Liver (tissue), 8 donors: ENCODE measurements at regions not wholly inside any gene's neighbourhood (a gene's known extent, or its start where the extent isn't known, plus 50 kb on each side); places are given as distances from the start of the nearest gene placed in this dataset.

Source experiments
- DNase-seq: peaks from one replicate; pipeline ENCODE4 v3.0.0-alpha.2; 2017; ENCODE audit warnings: low spot score
- H3K27ac ChIP-seq, 2 donors: one replicate each; pipeline ENCODE4 v1.7.0; 2013; ENCODE audit warnings: inconsistent platforms in 2 of 2, low read length in 2 of 2, control low read depth in 1 of 2, low read depth in 1 of 2, mild to moderate bottlenecking in 1 of 2
- H3K27me3 ChIP-seq, 4 donors: one replicate each; pipeline versions ENCODE4 v1.6.1 to v1.7.0; 2013; ENCODE audit warnings: low read length in 3 of 4, inconsistent platforms in 1 of 4, mild to moderate bottlenecking in 1 of 4, moderate library complexity in 1 of 4; ENCODE audit not compliant: control insufficient read depth in 4 of 4, insufficient read depth in 4 of 4
- H3K36me3 ChIP-seq, 4 donors: one replicate each; pipeline versions ENCODE4 v1.6.1 to v1.7.0; 2013; ENCODE audit warnings: low read length in 3 of 4, mild to moderate bottlenecking in 3 of 4, low read depth in 1 of 4, moderate library complexity in 1 of 4; ENCODE audit not compliant: control insufficient read depth in 4 of 4, insufficient read depth in 3 of 4
- H3K4me1 ChIP-seq, 4 donors: one replicate each; pipeline versions ENCODE4 v1.6.1 to v1.7.0; 2013; ENCODE audit warnings: low read length in 3 of 4, mild to moderate bottlenecking in 3 of 4, moderate library complexity in 1 of 4; ENCODE audit not compliant: control insufficient read depth in 4 of 4, insufficient read depth in 4 of 4
- H3K4me3 ChIP-seq, 3 donors: one replicate each; pipeline versions ENCODE4 v1.6.1 to v1.7.0; 2013; ENCODE audit warnings: low read length in 3 of 3, control low read depth in 1 of 3, low read depth in 1 of 3, mild to moderate bottlenecking in 1 of 3
- H3K9ac ChIP-seq, 2 donors: one replicate each; pipeline ENCODE4 v1.7.0; 2013; ENCODE audit warnings: low read length in 2 of 2, mild to moderate bottlenecking in 2 of 2, moderate library complexity in 2 of 2, control low read depth in 1 of 2, low read depth in 1 of 2
- H3K9me3 ChIP-seq, 4 donors: one replicate each; pipeline versions ENCODE4 v1.6.1 to v1.7.0; 2013; ENCODE audit warnings: low read length in 3 of 4; ENCODE audit not compliant: control insufficient read depth in 4 of 4
- CTCF ChIP-seq: fragments of 150-350 bp; IDR thresholded peaks from 2 replicates; pipeline ENCODE4 v1.5.1; 2017; ENCODE audit warnings: improper control_type of control experiment, low read depth, low read length; ENCODE audit not compliant: missing input control
- EGR1 ChIP-seq, 2 donors: IDR thresholded peaks; 2 replicates each; pipeline ENCODE4 v1.6.1; 2016 to 2018; ENCODE audit warnings: antibody characterized with exemption in 2 of 2, low read depth in 2 of 2
- FOXA1 ChIP-seq: IDR thresholded peaks from 2 replicates; pipeline ENCODE4 v1.6.1; 2016; ENCODE audit warnings: antibody characterized with exemption
- FOXA2 ChIP-seq: IDR thresholded peaks from 2 replicates; pipeline ENCODE4 v1.6.1; 2016; ENCODE audit warnings: antibody characterized with exemption
- GABPA ChIP-seq, 2 donors: IDR thresholded peaks in 1 of 2; conservative IDR thresholded peaks in 1 of 2; 2 replicates each; pipeline ENCODE4 v1.6.1; 2016; ENCODE audit warnings: antibody characterized with exemption in 2 of 2, mild to moderate bottlenecking in 1 of 2, moderate library complexity in 1 of 2
- HNF4A ChIP-seq, 2 donors: conservative IDR thresholded peaks; 2 replicates each; pipeline ENCODE4 v1.6.1; 2016; ENCODE audit warnings: antibody characterized with exemption in 2 of 2, mild to moderate bottlenecking in 2 of 2
- HNF4G ChIP-seq: IDR thresholded peaks from 2 replicates; pipeline ENCODE4 v1.6.1; 2016; ENCODE audit warnings: antibody characterized with exemption
- JUND ChIP-seq, 2 donors: IDR thresholded peaks; 2 replicates each; pipeline ENCODE4 v1.6.1; 2016; ENCODE audit warnings: antibody characterized with exemption in 2 of 2
- MAX ChIP-seq: IDR thresholded peaks from 2 replicates; pipeline ENCODE4 v1.6.1; 2016; ENCODE audit warnings: antibody characterized with exemption
- NR2F2 ChIP-seq: IDR thresholded peaks from 2 replicates; pipeline ENCODE4 v1.6.1; 2016; ENCODE audit warnings: antibody characterized with exemption
- RAD21 ChIP-seq, 2 donors: IDR thresholded peaks; 2 replicates each; pipeline ENCODE4 v1.6.1; 2016; ENCODE audit warnings: antibody characterized with exemption in 2 of 2, mild to moderate bottlenecking in 2 of 2
- REST ChIP-seq: IDR thresholded peaks from 2 replicates; pipeline ENCODE4 v1.6.1; 2016; ENCODE audit warnings: antibody characterized with exemption, mild to moderate bottlenecking
- RXRA ChIP-seq, 2 donors: IDR thresholded peaks; 2 replicates each; pipeline ENCODE4 v1.6.1; 2017 to 2018; ENCODE audit warnings: antibody characterized with exemption in 2 of 2, mild to moderate bottlenecking in 1 of 2
- SP1 ChIP-seq: IDR thresholded peaks from 2 replicates; pipeline ENCODE4 v1.6.1; 2018; ENCODE audit warnings: antibody characterized with exemption, mild to moderate bottlenecking
- TAF1 ChIP-seq: conservative IDR thresholded peaks from 2 replicates; pipeline ENCODE4 v1.6.1; 2016; ENCODE audit warnings: antibody characterized with exemption, mild to moderate bottlenecking
- YY1 ChIP-seq: IDR thresholded peaks from 2 replicates; pipeline ENCODE4 v1.6.1; 2016; ENCODE audit warnings: antibody characterized with exemption, mild to moderate bottlenecking
- ZBTB33 ChIP-seq: IDR thresholded peaks from 2 replicates; pipeline ENCODE4 v1.6.1; 2016; ENCODE audit warnings: antibody characterized with exemption
- WGBS: extraction: QIAGEN DNeasy Blood & Tissue Kit; methylation state at CpG from one replicate; pipeline ENCODE4 v1.1.7; 2013; 5-methylcytosine and 5-hydroxymethylcytosine counted together
- donor health status: healthy.
- donor health status: healthy.
- donor health status: healthy.
- donor health status: healthy.
- donor health status: healthy.

GRCh38 chr16:63067141-63067540, 1030.9 kb upstream of the CDH8 start:
- H3K4me1 ChIP-seq: no peaks in the 10 kb centered on the region
- no peak overlapping the region for H3K9ac ChIP-seq
- no peaks in the 10 kb centered on the region for H3K36me3 ChIP-seq
- TF ChIP-seq CTCF (no peak), FOXA2 (no peak), MAX (no peak), HNF4G (no peak), TAF1 (no peak), YY1 (no peak), EGR1 (IDR thresholded peaks at IDR 0.05; ENCODE audit: low read depth in 2 of 2) (no peak), NR2F2 (no peak), GABPA (IDR thresholded peaks at IDR 0.05 in 1 of 2, conservative IDR thresholded peaks at IDR 0.05 in 1 of 2) (no peak), FOXA1 (no peak), ZBTB33 (no peak), RAD21 (IDR thresholded peaks at IDR 0.05) (no peak), HNF4A (conservative IDR thresholded peaks at IDR 0.05) (no peak), RXRA (IDR thresholded peaks at IDR 0.05) (no peak), SP1 (no peak), JUND (IDR thresholded peaks at IDR 0.05) (no peak)
- no peaks in the 10 kb centered on the region for H3K9me3 ChIP-seq
- H3K27ac ChIP-seq: no peak overlapping the region
- no peak overlapping the region for H3K4me3 ChIP-seq
- DNase-seq: no peak
- no peaks in the 10 kb centered on the region for H3K27me3 ChIP-seq

- H3K9me3 ChIP-seq: no peaks in the 10 kb centered on the region
- H3K27me3 ChIP-seq: no peaks in the 10 kb centered on the region
- H3K4me3 ChIP-seq: no peak overlapping the region
- no peak overlapping the region for H3K27ac ChIP-seq
- H3K9ac ChIP-seq: no peak overlapping the region
- no peaks in the 10 kb centered on the region for H3K4me1 ChIP-seq
- H3K36me3 ChIP-seq: no peaks in the 10 kb centered on the region
- WGBS: 54% methylated on average over 3 of the region's 3 CpGs
- no peak for DNase-seq
- TF ChIP-seq FOXA1: no peak
- TF ChIP-seq REST: no peak
- TF ChIP-seq ZBTB33: no peak
- no peak for TF ChIP-seq YY1
These were observed 1030.3 kb upstream of the CDH8 start for GRCh38 chr16:63066552-63066951.
